Myocyte (in vitro differentiated cells): ENCODE measurements at regions not wholly inside any gene's neighbourhood (a gene's known extent, or its start where the extent isn't known, plus 50 kb on each side); places are given as distances from the start of the nearest gene placed in this dataset.

ENCODE experiments used
- DNase-seq: peaks from one replicate; pipeline ENCODE4 v3.0.0-alpha.2; 2012; ENCODE audit warnings: low read depth

GRCh38 chrX:107560041-107560440 is 68.3 kb upstream of the PRPS1 start:
- DNase-seq: no peak

GRCh38 chrX:107560980-107561379 is 67.3 kb upstream of the PRPS1 start:
- DNase-seq: no peak

- DNase-seq: no peak
Observed at GRCh38 chrX:107561468-107562215, 66.7 kb upstream of the PRPS1 start.

- peak; percentile 37 for DNase-seq
Observed at GRCh38 chrX:107562482-107562881, 65.8 kb upstream of the PRPS1 start.

- no peak for DNase-seq
Observed at GRCh38 chrX:107563824-107564223, 64.5 kb upstream of the PRPS1 start.

GRCh38 chrX:107565015-107565414 is 63.3 kb upstream of the PRPS1 start:
- peak; percentile 69 for DNase-seq

- peak; percentile 90 for DNase-seq
Observed at GRCh38 chrX:107565931-107566603, 62.2 kb upstream of the PRPS1 start.

GRCh38 chrX:107566604-107567262 is 61.6 kb upstream of the PRPS1 start:
- no peak for DNase-seq

GRCh38 chrX:107567370-107567769 is 60.9 kb upstream of the PRPS1 start:
- DNase-seq: no peak

GRCh38 chrX:107571296-107571998 is 56.9 kb upstream of the PRPS1 start:
- peak; percentile 91 for DNase-seq

- no peak for DNase-seq
Observed at GRCh38 chrX:107573016-107573415, 55.3 kb upstream of the PRPS1 start.

GRCh38 chrX:107574054-107574683 is 54.1 kb upstream of the PRPS1 start:
- DNase-seq: peak; percentile 22

- no peak for DNase-seq
Observed at GRCh38 chrX:107574711-107575110, 53.6 kb upstream of the PRPS1 start.

GRCh38 chrX:107576392-107576791 is 51.9 kb upstream of the PRPS1 start:
- no peak for DNase-seq

- no peak for DNase-seq
Observed at GRCh38 chrX:107576841-107577240, 51.5 kb upstream of the PRPS1 start.

GRCh38 chrX:107577933-107578332 is 50.4 kb upstream of the PRPS1 start:
- no peak for DNase-seq
